GM12864 (cell line): ENCODE measurements at regions not wholly inside any gene's neighbourhood (a gene's known extent, or its start where the extent isn't known, plus 50 kb on each side); places are given as distances from the start of the nearest gene placed in this dataset.

ENCODE experiments used
- DNase-seq: peaks from one replicate; pipeline ENCODE4 v3.0.0-alpha.2; 2011; ENCODE audit warnings: low read depth
- H3K4me3 ChIP-seq: 2 replicates; pipeline ENCODE4 v1.5.1; 2011; ENCODE audit warnings: mild to moderate bottlenecking, low read depth, low read length, control low read depth
- TF ChIP-seq, protein P1 (sequence below): IDR thresholded peaks from 2 replicates; pipeline ENCODE4 v1.5.1; 2011; ENCODE audit warnings: low read depth, mild to moderate bottlenecking, moderate library complexity, low read length, control low read depth, inconsistent platforms; ENCODE audit errors: missing control alignments

DNA sequence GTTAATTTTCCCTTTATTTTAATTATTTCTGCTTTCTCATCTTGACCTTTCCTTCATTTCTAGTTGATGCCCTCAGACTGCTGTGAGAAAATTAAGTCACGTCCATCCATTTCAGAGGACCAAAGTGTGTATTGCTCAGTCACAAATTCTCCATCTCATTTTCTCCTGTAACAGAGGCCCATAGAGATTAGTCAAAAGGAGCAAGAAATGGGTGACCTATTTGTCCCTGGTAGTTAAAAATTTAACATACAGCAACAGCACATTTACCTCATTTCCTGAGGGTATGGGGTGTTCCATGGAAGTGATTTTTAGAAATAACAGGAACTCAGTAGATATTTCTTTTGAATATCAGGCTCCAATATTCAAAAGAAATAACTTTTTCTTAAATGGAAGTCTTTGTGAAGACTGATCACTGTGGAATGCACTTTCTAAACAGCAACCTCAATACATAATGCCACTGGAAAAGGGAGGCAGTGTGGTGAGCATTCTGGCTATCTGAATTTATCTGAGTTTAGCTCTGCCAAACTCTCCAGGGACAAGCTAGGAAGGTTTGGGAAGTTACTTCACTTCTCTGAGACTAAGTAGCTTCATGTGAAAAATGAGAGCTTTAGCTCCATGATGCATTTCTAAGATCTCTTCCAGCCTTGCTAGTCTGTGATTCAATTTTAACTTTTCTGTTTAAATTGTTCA lies 808.2 kb downstream of the SQOR start:
- TF ChIP-seq, protein P1, sequence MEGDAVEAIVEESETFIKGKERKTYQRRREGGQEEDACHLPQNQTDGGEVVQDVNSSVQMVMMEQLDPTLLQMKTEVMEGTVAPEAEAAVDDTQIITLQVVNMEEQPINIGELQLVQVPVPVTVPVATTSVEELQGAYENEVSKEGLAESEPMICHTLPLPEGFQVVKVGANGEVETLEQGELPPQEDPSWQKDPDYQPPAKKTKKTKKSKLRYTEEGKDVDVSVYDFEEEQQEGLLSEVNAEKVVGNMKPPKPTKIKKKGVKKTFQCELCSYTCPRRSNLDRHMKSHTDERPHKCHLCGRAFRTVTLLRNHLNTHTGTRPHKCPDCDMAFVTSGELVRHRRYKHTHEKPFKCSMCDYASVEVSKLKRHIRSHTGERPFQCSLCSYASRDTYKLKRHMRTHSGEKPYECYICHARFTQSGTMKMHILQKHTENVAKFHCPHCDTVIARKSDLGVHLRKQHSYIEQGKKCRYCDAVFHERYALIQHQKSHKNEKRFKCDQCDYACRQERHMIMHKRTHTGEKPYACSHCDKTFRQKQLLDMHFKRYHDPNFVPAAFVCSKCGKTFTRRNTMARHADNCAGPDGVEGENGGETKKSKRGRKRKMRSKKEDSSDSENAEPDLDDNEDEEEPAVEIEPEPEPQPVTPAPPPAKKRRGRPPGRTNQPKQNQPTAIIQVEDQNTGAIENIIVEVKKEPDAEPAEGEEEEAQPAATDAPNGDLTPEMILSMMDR, result no peak
- no peak for DNase-seq
- H3K4me3 ChIP-seq, result no peak overlapping the region

DNA sequence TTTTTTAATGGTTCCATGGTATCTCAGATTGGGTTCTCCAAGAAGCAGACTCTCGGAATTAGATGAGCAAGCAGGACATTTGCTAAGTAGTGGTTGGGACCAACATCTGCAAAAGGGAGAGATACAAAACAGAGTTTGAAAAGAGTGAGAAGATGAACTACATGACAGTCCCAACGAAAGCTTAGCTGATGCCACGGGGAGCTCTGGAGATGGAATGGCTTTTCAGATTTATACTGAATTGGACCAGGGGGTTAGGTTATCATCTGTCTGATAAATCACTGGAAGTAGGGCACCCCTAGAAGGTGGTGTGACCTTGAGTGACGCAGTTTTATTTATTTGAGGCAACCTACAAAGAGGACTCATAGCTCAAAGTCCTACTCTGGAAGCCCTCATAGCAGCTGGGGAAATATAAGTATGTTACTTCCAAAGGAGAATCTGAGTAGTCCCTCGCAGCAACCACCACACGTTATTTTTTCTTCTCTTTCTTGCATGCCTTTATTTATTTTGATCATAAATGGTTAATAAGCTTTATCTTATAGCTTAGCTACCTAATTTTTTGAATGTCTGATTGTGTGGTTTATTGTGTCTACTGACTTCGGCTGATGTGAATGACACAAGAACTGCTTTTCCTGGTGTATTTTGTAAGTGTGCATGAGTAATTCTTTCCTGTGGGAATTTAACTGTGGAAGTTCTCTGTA lies 815.4 kb downstream of the SQOR start:
- H3K4me3 ChIP-seq, result no peak overlapping the region
- TF ChIP-seq, protein P1, result no peak
- no peak for DNase-seq

DNA sequence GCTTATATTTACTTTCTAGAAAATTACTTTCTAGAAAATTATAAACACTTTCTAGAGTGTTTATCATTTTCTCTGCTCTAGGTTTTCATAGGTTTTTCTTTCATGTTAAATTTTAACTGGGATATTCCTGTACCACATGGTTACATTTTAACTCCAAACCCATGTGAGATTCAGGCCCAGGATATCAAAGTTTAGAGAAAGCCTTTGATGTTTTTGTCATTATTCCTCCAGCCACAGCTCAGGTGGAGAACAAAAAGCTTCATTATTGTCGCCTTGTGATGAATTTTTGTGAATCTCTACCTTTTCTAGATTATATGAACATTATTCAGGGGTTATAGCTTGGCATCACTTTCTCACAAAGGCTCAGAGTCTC lies 816.0 kb downstream of the SQOR start:
- TF ChIP-seq, protein P1, result no peak
- no peak for DNase-seq
- no peak overlapping the region for H3K4me3 ChIP-seq

DNA sequence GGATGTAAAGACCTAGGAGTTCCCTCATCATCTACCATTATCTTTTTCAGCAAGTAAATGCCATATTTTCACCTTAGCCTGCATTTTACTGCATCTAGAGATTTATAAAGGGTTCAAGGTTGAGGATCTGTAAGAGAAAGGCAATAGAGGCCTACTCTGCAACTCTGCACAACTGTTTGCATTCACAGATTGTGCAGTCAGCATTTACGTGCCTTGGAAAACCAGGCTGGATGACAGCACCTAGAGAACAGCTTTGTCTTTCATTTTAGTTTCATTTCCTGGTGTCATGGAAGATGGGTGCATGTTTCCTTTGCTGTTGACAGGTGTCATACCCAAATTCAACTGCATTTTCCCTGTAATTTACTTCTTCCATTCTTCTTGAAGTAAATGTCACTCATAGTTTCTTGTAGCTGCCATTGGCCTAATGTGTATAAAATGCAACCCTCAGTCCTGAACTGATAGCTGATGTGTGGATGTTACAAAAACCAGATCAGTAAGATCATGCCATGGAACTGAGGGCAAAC lies 817.5 kb downstream of the SQOR start:
- TF ChIP-seq, protein P1, result no peak
- DNase-seq, result no peak
- H3K4me3 ChIP-seq, result no peak overlapping the region

DNA sequence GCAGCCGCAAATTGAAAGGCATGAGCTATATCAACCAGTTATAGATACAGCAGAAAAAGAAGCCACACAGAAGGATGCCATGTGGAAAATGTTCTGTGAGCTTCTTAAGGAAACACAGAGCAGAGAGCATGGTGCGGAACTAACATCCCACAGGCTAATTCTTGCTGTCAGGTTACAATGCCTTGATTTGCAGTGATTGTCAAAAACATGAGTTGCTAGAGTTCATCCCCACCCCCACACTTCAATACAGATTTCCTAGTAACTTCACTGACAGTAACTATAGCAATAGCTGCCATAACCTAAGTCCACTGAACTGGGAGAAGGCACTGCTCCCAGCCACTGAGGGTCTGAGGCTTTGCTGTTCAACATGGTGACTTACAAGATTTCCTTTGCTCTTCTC lies 821.6 kb downstream of the SQOR start:
- no peak for DNase-seq
- H3K4me3 ChIP-seq, result no peak overlapping the region
- TF ChIP-seq, protein P1, result no peak

DNA sequence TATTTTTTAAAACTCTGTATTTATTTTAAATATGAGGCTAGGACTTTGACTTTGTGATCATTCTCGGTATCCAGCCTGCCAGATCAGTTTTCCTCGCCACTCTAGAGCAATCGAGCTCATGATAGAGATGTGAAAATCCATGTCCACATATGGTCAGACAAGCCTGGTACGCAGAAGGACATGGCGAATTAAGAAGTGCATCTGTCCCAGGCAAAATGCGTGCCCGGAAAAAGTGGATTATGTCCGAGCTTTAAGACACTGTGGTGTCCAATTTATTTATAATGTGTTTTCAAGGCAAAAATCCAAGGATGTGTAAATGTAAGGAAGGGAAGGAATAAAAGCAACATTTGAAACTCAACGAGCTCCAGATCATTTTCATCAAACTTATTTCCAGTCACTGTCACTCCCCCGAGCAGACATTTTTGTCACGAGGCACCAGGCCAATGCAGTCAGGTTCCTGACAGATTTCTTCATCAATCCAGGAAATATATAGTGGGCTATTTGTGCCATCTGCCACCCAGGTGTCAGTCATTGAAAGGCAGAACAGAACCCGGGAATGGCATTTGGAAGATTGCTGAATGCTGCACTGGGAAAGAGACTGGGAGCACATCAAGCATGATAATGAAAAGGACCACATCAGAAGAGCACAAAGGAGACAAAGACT lies 825.7 kb downstream of the SQOR start:
- H3K4me3 ChIP-seq, result no peak overlapping the region
- TF ChIP-seq, protein P1, result no peak

More for the DNA sequence above, 825.7 kb downstream of the SQOR start:
- DNase-seq, result no peak
